Suprapubic skin (tissue), 4 donors: ENCODE measurements at regions not wholly inside any gene's neighbourhood (a gene's known extent, or its start where the extent isn't known, plus 50 kb on each side); places are given as distances from the start of the nearest gene placed in this dataset.

Source experiments
- CTCF ChIP-seq, 2 donors: fragments of 200-600 bp in 1 of 2; fragments of 450-650 bp in 1 of 2; sonication (generic) in 1 of 2; IDR thresholded peaks; one replicate each; pipeline ENCODE4 v1.5.1; 2016 to 2019; ENCODE audit warnings: antibody characterized with exemption in 2 of 2, mild to moderate bottlenecking in 1 of 2, moderate library complexity in 1 of 2
- POLR2A ChIP-seq, 2 donors: fragments of 450-650 bp; IDR thresholded peaks; one replicate each; pipeline ENCODE4 v1.6.1; 2017; ENCODE audit warnings: antibody characterized with exemption in 2 of 2, mild to moderate bottlenecking in 2 of 2, moderate library complexity in 2 of 2
- POLR2AphosphoS5 ChIP-seq, 3 donors: sonication (generic); formaldehyde crosslinking; IDR thresholded peaks; one replicate each; pipeline ENCODE4 v1.6.1; 2017; ENCODE audit warnings: antibody characterized with exemption in 3 of 3

- TF ChIP-seq CTCF (IDR thresholded peaks at IDR 0.05) (no peak), POLR2A (IDR thresholded peaks at IDR 0.05) (no peak), POLR2AphosphoS5 (IDR thresholded peaks at IDR 0.05) (no peak)
Observed at GRCh38 chr11:106451228-106451922, 373.9 kb downstream of the AASDHPPT start.
